Right lobe of liver (tissue), 4 donors: ENCODE measurements at regions not wholly inside any gene's neighbourhood (a gene's known extent, or its start where the extent isn't known, plus 50 kb on each side); places are given as distances from the start of the nearest gene placed in this dataset.

ENCODE experiments used
- POLR2A ChIP-seq: fragments of 450-650 bp; IDR thresholded peaks from one replicate; pipeline ENCODE4 v1.6.1; 2017; ENCODE audit warnings: antibody characterized with exemption, mild to moderate bottlenecking
- TF ChIP-seq, protein P1 (sequence below), 4 donors: fragments of 200-600 bp in 3 of 4; fragments of 450-650 bp in 1 of 4; IDR thresholded peaks; one replicate each; pipeline versions ENCODE4 v1.5.1 to v1.8.0; 2016 to 2022; ENCODE audit warnings: antibody characterized with exemption in 4 of 4, mild to moderate bottlenecking in 2 of 4
- donor health status: DM: no; HTN: no; CAD: no.
- donor health status: DM: no; HTN: no; CAD: no.
- donor health status: DM: no; HTN: yes; CAD: no.

DNA sequence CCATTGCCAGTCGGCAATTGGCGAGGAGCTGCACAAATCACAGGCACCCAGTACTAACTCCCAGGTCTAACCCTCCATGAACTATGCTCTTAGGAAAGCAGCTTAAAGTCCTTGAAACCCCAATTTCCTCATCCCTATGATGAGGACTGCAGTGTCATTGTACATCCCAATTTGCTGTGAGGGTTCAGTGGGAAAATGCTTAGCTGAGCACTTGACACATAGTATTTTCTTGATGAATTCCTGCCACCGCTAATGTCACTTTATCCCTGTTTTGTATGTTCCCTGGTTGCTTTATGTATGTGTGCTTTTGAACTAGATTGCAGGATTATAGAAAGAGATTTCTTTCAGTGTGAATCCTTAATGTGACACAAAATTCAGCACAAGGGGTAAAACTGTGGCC, 161.5 kb upstream of the RBFOX1 start:
- no peak for TF ChIP-seq POLR2A
- TF ChIP-seq, protein P1, sequence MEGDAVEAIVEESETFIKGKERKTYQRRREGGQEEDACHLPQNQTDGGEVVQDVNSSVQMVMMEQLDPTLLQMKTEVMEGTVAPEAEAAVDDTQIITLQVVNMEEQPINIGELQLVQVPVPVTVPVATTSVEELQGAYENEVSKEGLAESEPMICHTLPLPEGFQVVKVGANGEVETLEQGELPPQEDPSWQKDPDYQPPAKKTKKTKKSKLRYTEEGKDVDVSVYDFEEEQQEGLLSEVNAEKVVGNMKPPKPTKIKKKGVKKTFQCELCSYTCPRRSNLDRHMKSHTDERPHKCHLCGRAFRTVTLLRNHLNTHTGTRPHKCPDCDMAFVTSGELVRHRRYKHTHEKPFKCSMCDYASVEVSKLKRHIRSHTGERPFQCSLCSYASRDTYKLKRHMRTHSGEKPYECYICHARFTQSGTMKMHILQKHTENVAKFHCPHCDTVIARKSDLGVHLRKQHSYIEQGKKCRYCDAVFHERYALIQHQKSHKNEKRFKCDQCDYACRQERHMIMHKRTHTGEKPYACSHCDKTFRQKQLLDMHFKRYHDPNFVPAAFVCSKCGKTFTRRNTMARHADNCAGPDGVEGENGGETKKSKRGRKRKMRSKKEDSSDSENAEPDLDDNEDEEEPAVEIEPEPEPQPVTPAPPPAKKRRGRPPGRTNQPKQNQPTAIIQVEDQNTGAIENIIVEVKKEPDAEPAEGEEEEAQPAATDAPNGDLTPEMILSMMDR (IDR thresholded peaks at IDR 0.05) = no peak
